ENCODE measurements at regions not wholly inside any gene's neighbourhood (a gene's known extent, or its start where the extent isn't known, plus 50 kb on each side); places are given as distances from the start of the nearest gene placed in this dataset.

GRCh38 chr2:190809139-190809764 lies 71.4 kb upstream of the GLS start:
- 95 to 96% methylated on average over 5 of the region's 5 CpGs for WGBS, 2 donors
- intact Hi-C loops (cut with DNase I) = no loop called here
- H3K4me1 ChIP-seq = no peaks in the 10 kb centered on the region
- no peak for DNase-seq
- H3K27me3 ChIP-seq = no peaks in the 10 kb centered on the region
- TF ChIP-seq CTCF (IDR thresholded peaks at IDR 0.05) (no peak), POLR2A (IDR thresholded peaks at IDR 0.05) (no peak)
- no peaks in the 10 kb centered on the region for H3K36me3 ChIP-seq
- H3K4me3 ChIP-seq (replicated peaks in 1 of 3) = no peak overlapping the region
- no peak overlapping the region for H3K27ac ChIP-seq
- H3K9me3 ChIP-seq = no peaks in the 10 kb centered on the region

GRCh38 chr2:190809876-190810525 lies 70.6 kb upstream of the GLS start:
- Histone ChIP-seq H3K36me3 (no peaks in the 10 kb centered on the region), H3K4me3 (replicated peaks in 1 of 3) (no peak overlapping the region), H3K27me3 (no peaks in the 10 kb centered on the region), H3K4me1 (no peaks in the 10 kb centered on the region), H3K27ac (no peak overlapping the region), H3K9me3 (no peaks in the 10 kb centered on the region)
- intact Hi-C loops (cut with DNase I) = no loop called here
- TF ChIP-seq POLR2A (IDR thresholded peaks at IDR 0.05) = no peak
- no peak for DNase-seq
- WGBS, 2 donors = 83 to 99% methylated on average over 4 of the region's 4 CpGs

GRCh38 chr2:190810981-190811587 lies 69.5 kb upstream of the GLS start:
- Histone ChIP-seq H3K9me3 (no peaks in the 10 kb centered on the region), H3K36me3 (no peaks in the 10 kb centered on the region), H3K27me3 (no peaks in the 10 kb centered on the region), H3K4me3 (replicated peaks in 1 of 3) (no peak overlapping the region), H3K27ac (no peak overlapping the region), H3K4me1 (no peaks in the 10 kb centered on the region)
- TF ChIP-seq POLR2A (IDR thresholded peaks at IDR 0.05) (no peak), CTCF (IDR thresholded peaks at IDR 0.05) (no peak)
- no peak for DNase-seq
- WGBS, 2 donors = 76 to 83% methylated on average over 5 of the region's 5 CpGs
- intact Hi-C loops (cut with DNase I) = no loop called here

- Histone ChIP-seq H3K9me3 (no peaks in the 10 kb centered on the region), H3K36me3 (no peaks in the 10 kb centered on the region), H3K4me3 (replicated peaks in 1 of 3) (no peak overlapping the region), H3K4me1 (no peaks in the 10 kb centered on the region), H3K27me3 (no peaks in the 10 kb centered on the region), H3K27ac (no peak overlapping the region)
- TF ChIP-seq POLR2A (IDR thresholded peaks at IDR 0.05) (no peak), CTCF (IDR thresholded peaks at IDR 0.05) (no peak)
- intact Hi-C loops (cut with DNase I) = no loop called here
- DNase-seq = no peak
Observed at GRCh38 chr2:190811811-190812210, 68.8 kb upstream of the GLS start.

GRCh38 chr2:190812506-190813294 lies 67.9 kb upstream of the GLS start:
- no peaks in the 10 kb centered on the region for H3K27me3 ChIP-seq
- no peak overlapping the region for H3K4me3 ChIP-seq (replicated peaks in 1 of 3)
- no peak overlapping the region for H3K27ac ChIP-seq
- H3K36me3 ChIP-seq = no peaks in the 10 kb centered on the region
- intact Hi-C loops (cut with DNase I) = no loop called here
- H3K4me1 ChIP-seq = no peaks in the 10 kb centered on the region
- no peaks in the 10 kb centered on the region for H3K9me3 ChIP-seq
- 93% methylated on average over 5 of the region's 5 CpGs for whole genome bisulfite sequencing, 2 donors
- TF ChIP-seq POLR2A (IDR thresholded peaks at IDR 0.05) (no peak), CTCF (IDR thresholded peaks at IDR 0.05) (no peak)
- no peak for DNase-seq
